Tibial nerve (tissue), 4 donors: ENCODE measurements at regions not wholly inside any gene's neighbourhood (a gene's known extent, or its start where the extent isn't known, plus 50 kb on each side); places are given as distances from the start of the nearest gene placed in this dataset.

Experiments
- DNase-seq, 2 donors: peaks; one replicate each; pipeline ENCODE4 v3.0.0-alpha.2; 2019; ENCODE audit warnings: low spot score in 2 of 2
- H3K27ac ChIP-seq, 4 donors: fragments of 200-600 bp; sonication (generic) in 3 of 4; one replicate each; pipeline ENCODE4 v1.5.1; 2017 to 2019; ENCODE audit warnings: mild to moderate bottlenecking in 1 of 4
- H3K27me3 ChIP-seq, 2 donors: fragments of 200-600 bp; sonication (generic) in 1 of 2; one replicate each; pipeline versions ENCODE4 v1.5.1 to v1.6.0; 2017 to 2019
- H3K36me3 ChIP-seq, 3 donors: fragments of 200-600 bp; sonication (generic); one replicate each; pipeline ENCODE4 v1.5.1; 2018 to 2019
- H3K4me1 ChIP-seq, 4 donors: fragments of 200-600 bp; sonication (generic) in 3 of 4; one replicate each; pipeline ENCODE4 v1.5.1; 2017 to 2019
- H3K4me3 ChIP-seq, 4 donors: fragments of 200-600 bp; sonication (generic) in 3 of 4; one replicate each; pipeline ENCODE4 v1.5.1; 2017 to 2019; ENCODE audit warnings: mild to moderate bottlenecking in 1 of 4, moderate library complexity in 1 of 4
- H3K9me3 ChIP-seq, 4 donors: fragments of 200-600 bp; sonication (generic) in 3 of 4; one replicate each; pipeline ENCODE4 v1.5.1; 2017 to 2019
- EP300 ChIP-seq, 2 donors: sonication (generic); formaldehyde crosslinking; IDR thresholded peaks; one replicate each; pipeline ENCODE4 v1.6.1; 2017; ENCODE audit warnings: antibody characterized with exemption in 2 of 2, mild to moderate bottlenecking in 1 of 2
- POLR2A ChIP-seq, 2 donors: fragments of 450-650 bp; IDR thresholded peaks; one replicate each; pipeline ENCODE4 v1.6.1; 2017; ENCODE audit warnings: antibody characterized with exemption in 2 of 2, mild to moderate bottlenecking in 2 of 2, moderate library complexity in 2 of 2
- WGBS, 2 donors: methylation state at CpG; one replicate each; pipeline ENCODE4 v1.1.5; 2018; 5-methylcytosine and 5-hydroxymethylcytosine counted together
- TF ChIP-seq, protein P1 (sequence below), 5 experiments: fragments of 200-600 bp in 3 of 5; fragments of 450-650 bp in 2 of 5; sonication (generic) in 3 of 5; IDR thresholded peaks; one replicate each; pipeline ENCODE4 v1.5.1; 2016 to 2019; ENCODE audit warnings: antibody characterized with exemption in 5 of 5, mild to moderate bottlenecking in 3 of 5, moderate library complexity in 2 of 5

DNA sequence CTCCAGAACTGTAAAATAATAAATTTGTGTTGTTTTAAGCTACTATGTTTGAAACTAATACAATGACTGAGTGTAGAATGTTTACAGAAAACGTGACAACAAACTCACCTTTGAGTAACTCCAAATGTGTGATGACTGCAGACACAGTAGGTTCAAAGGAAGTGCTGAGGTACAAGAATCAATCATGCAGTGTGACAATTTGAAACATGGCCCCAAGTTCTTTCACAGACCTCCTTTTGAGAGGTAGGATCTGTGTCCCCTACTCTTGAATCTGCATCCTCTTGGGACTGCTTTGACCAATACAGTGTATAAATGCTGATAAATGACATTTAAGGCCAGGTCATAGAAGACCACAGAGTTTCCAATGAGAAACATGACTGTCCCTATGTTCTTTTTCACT is 667.7 kb upstream of the DIPK2B start:
- Histone ChIP-seq H3K4me3 (no peak overlapping the region), H3K27ac (no peak overlapping the region), H3K9me3 (no peaks in the 10 kb centered on the region), H3K36me3 (no peaks in the 10 kb centered on the region), H3K4me1 (no peaks in the 10 kb centered on the region), H3K27me3 (no peaks in the 10 kb centered on the region)
- DNase-seq = no peak
- no peak for TF ChIP-seq POLR2A (IDR thresholded peaks at IDR 0.05)
- TF ChIP-seq, protein P1, sequence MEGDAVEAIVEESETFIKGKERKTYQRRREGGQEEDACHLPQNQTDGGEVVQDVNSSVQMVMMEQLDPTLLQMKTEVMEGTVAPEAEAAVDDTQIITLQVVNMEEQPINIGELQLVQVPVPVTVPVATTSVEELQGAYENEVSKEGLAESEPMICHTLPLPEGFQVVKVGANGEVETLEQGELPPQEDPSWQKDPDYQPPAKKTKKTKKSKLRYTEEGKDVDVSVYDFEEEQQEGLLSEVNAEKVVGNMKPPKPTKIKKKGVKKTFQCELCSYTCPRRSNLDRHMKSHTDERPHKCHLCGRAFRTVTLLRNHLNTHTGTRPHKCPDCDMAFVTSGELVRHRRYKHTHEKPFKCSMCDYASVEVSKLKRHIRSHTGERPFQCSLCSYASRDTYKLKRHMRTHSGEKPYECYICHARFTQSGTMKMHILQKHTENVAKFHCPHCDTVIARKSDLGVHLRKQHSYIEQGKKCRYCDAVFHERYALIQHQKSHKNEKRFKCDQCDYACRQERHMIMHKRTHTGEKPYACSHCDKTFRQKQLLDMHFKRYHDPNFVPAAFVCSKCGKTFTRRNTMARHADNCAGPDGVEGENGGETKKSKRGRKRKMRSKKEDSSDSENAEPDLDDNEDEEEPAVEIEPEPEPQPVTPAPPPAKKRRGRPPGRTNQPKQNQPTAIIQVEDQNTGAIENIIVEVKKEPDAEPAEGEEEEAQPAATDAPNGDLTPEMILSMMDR (IDR thresholded peaks at IDR 0.05) = no peak
- no peak for TF ChIP-seq EP300 (IDR thresholded peaks at IDR 0.05)
- WGBS, 2 donors = 38 to 64% methylated on average over 1 of the region's 1 CpG

DNA sequence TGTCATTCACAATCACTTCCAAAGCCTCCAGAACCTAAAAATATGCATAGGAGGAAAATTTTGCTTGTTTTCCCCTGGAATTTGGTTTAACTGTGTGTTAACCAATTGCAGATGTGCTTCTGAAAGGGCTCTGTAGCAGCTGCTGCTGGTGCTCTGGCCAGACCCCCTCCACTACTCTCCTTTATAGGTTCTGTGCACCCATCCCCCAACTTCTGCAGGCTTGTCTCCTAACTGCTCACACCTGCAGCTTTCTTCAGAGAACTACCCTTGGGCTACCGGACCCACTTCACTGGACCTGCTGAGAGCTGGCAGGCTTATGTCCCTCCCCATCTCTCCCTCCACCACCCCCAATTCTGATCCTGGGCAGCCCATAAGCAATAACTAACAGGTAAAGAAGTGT is 662.1 kb upstream of the DIPK2B start:
- H3K4me1 ChIP-seq = no peaks in the 10 kb centered on the region
- 0 to 63% methylated on average over 1 of the region's 1 CpG for WGBS, 2 donors
- peaks cover 0 to 4% of the 10 kb centered on the region in 2 donors for H3K27me3 ChIP-seq
- no peaks in the 10 kb centered on the region for H3K9me3 ChIP-seq
- H3K36me3 ChIP-seq = no peaks in the 10 kb centered on the region
- no peak for DNase-seq
- H3K4me3 ChIP-seq = no peak overlapping the region
- no peak overlapping the region for H3K27ac ChIP-seq
- no peak for TF ChIP-seq EP300 (IDR thresholded peaks at IDR 0.05)
- TF ChIP-seq, protein P1 (IDR thresholded peaks at IDR 0.05) = no peak
- no peak for TF ChIP-seq POLR2A (IDR thresholded peaks at IDR 0.05)

DNA sequence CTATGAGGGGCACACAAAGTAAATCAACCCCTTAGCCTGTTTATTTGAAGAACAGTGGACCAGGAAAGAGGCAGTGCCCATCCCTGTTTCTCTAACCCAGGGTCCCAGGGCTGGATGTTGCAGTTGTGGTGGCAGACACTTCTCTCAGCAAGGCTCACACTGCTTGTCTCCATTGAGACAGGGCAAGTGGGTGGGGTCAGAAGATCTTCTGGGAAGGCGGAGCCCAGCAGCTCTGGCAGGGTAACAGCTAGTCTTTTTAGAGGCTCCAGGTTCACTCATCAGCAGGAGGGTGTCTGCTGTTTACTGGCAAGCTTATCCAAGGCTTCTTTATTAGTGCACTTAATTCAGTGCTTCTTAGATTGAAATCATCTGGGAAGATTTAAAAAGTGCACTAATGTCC is 659.8 kb upstream of the DIPK2B start:
- H3K4me1 ChIP-seq = no peaks in the 10 kb centered on the region
- no peaks in the 10 kb centered on the region for H3K9me3 ChIP-seq
- no peak overlapping the region for H3K4me3 ChIP-seq
- no peak for DNase-seq
- H3K27ac ChIP-seq = no peak overlapping the region
- H3K27me3 ChIP-seq = peaks cover 0 to 10% of the 10 kb centered on the region in 2 donors
- TF ChIP-seq EP300 (IDR thresholded peaks at IDR 0.05) (no peak), POLR2A (IDR thresholded peaks at IDR 0.05) (no peak)
- TF ChIP-seq, protein P1 (IDR thresholded peaks at IDR 0.05) = no peak
- no peaks in the 10 kb centered on the region for H3K36me3 ChIP-seq
- 73 to 86% methylated on average over 1 of the region's 1 CpG for WGBS, 2 donors

DNA sequence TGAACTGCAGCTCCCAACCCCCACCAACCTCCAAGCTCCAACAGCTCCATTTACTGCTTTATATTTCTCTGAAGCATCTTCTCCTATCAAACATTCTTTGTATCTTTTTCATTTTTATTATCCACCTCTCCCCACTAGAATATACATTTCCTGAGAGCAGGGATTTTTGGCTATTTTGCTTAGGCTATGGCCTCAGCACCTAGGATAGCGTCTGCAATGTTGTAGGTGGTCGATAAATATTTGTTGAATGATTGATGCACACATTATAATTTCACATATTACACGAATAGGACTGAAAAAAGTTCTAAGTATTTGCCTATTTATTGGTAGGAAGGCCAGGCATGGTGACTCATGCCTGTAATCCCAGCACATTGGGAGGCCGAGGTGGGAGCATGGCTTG is 658.7 kb upstream of the DIPK2B start:
- peaks cover 0 to 10% of the 10 kb centered on the region in 2 donors for H3K27me3 ChIP-seq
- no peak overlapping the region for H3K27ac ChIP-seq
- no peaks in the 10 kb centered on the region for H3K4me1 ChIP-seq
- no peaks in the 10 kb centered on the region for H3K36me3 ChIP-seq
- no peak for DNase-seq
- WGBS, 2 donors = 66 to 83% methylated on average over 4 of the region's 4 CpGs
- H3K4me3 ChIP-seq = no peak overlapping the region
- no peaks in the 10 kb centered on the region for H3K9me3 ChIP-seq
- TF ChIP-seq POLR2A (IDR thresholded peaks at IDR 0.05) = no peak
- no peak for TF ChIP-seq EP300 (IDR thresholded peaks at IDR 0.05)
- TF ChIP-seq, protein P1 (IDR thresholded peaks at IDR 0.05) = no peak

GRCh38 chrX:45852884-45853283 is 652.2 kb upstream of the DIPK2B start:
- no peak for DNase-seq
- Histone ChIP-seq H3K4me1 (peaks cover 0 to 4% (median 0%) of the 10 kb centered on the region in 4 donors), H3K36me3 (no peaks in the 10 kb centered on the region), H3K4me3 (no peak overlapping the region), H3K27me3 (peaks cover 0 to 21% of the 10 kb centered on the region in 2 donors), H3K9me3 (no peaks in the 10 kb centered on the region), H3K27ac (no peak overlapping the region)
- WGBS, 2 donors = 77 to 82% methylated on average over 3 of the region's 3 CpGs
- no peak for TF ChIP-seq POLR2A (IDR thresholded peaks at IDR 0.05)
- TF ChIP-seq, protein P1 (IDR thresholded peaks at IDR 0.05) = no peak
- no peak for TF ChIP-seq EP300 (IDR thresholded peaks at IDR 0.05)
